Esophagus muscularis mucosa (tissue), 3 donors: ENCODE measurements at regions not wholly inside any gene's neighbourhood (a gene's known extent, or its start where the extent isn't known, plus 50 kb on each side); places are given as distances from the start of the nearest gene placed in this dataset.

Experiments
- POLR2A ChIP-seq: fragments of 450-650 bp; IDR thresholded peaks from one replicate; pipeline ENCODE4 v1.6.1; 2017; ENCODE audit warnings: antibody characterized with exemption, moderate library complexity, mild to moderate bottlenecking, low read depth
- TF ChIP-seq, protein P1 (sequence below), 3 experiments: fragments of 200-600 bp in 2 of 3; fragments of 450-650 bp in 1 of 3; sonication (generic) in 2 of 3; IDR thresholded peaks; one replicate each; pipeline ENCODE4 v1.5.1; 2017 to 2019; ENCODE audit warnings: antibody characterized with exemption in 3 of 3, mild to moderate bottlenecking in 2 of 3, moderate library complexity in 1 of 3

DNA sequence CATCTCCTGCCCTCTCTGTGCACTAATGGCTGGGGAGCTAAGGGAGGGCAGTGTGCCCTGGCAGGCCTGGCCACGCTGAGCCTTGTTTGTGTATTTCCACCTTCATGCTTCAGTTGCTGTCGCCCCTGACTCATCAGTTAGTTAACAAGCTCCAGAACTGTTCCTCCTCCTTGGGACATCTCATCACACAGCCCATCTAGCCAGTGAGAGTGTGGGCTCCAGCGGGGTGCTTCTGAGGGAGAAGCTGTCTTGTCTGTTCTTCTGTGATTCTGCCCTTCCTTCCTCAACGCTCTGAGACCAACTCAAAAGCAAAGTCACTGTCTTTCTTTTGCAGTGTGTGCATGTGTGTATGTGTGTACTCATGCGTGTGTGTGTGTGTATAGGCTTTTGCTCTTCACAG, 58.3 kb upstream of the CPEB4 start:
- TF ChIP-seq, protein P1, sequence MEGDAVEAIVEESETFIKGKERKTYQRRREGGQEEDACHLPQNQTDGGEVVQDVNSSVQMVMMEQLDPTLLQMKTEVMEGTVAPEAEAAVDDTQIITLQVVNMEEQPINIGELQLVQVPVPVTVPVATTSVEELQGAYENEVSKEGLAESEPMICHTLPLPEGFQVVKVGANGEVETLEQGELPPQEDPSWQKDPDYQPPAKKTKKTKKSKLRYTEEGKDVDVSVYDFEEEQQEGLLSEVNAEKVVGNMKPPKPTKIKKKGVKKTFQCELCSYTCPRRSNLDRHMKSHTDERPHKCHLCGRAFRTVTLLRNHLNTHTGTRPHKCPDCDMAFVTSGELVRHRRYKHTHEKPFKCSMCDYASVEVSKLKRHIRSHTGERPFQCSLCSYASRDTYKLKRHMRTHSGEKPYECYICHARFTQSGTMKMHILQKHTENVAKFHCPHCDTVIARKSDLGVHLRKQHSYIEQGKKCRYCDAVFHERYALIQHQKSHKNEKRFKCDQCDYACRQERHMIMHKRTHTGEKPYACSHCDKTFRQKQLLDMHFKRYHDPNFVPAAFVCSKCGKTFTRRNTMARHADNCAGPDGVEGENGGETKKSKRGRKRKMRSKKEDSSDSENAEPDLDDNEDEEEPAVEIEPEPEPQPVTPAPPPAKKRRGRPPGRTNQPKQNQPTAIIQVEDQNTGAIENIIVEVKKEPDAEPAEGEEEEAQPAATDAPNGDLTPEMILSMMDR (IDR thresholded peaks at IDR 0.05) = no peak
- no peak for TF ChIP-seq POLR2A
